Activated T-cell treated with anti-CD3 and anti-CD28 coated beads, Interleukin-2, amount 50 U/mL, for 48 hours (primary cell): ENCODE measurements at regions not wholly inside any gene's neighbourhood (a gene's known extent, or its start where the extent isn't known, plus 50 kb on each side); places are given as distances from the start of the nearest gene placed in this dataset.
"Not testable (repeated sequence)": the region's sequence is repeated elsewhere in the genome, so short reads cannot be mapped to it uniquely, and the experiment has no call there.

Experiments
- DNase-seq, 2 experiments: peaks; one replicate each; pipeline ENCODE4 v3.0.0-alpha.2; 2020

DNA sequence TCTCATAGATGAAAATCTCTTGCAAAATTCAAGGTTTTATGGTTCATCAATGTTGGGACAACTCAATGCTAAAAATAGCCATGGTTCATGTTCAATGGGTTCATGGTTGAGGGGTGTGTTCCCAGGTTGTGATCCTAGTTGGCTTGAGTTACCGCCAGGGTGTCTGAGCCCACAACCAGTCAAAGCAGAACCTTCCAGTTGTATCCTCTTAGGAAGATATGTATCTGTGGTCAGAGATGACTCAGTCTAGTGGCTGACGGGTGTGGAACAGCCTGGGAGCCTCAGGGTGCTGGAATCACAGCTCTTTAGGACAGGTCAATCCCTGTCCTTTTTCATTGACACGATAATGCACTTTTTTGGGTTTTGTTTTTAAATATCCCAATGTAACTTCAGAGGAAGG is 192.3 kb upstream of the NR3C2 start:
- DNase-seq = no peak

DNA sequence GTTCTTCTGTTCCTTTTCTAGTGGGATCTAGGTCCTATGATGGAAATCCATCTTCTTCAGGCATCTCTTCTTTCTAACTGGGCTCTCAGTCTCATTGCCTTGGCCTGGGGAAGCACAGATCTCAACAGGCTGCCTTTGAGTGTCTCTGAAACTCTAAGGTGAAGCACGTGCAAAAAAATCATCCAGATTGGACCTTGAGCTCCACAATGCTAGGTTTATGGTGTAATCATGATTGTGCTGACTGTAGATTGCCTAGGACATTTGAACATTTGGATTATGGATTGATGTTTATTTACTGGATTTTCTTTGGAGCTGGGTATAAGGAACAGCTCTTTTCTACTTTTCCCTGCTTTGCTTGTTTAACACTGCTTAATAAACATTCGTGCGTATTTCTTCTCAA is 191.5 kb upstream of the NR3C2 start:
- no peak for DNase-seq

DNA sequence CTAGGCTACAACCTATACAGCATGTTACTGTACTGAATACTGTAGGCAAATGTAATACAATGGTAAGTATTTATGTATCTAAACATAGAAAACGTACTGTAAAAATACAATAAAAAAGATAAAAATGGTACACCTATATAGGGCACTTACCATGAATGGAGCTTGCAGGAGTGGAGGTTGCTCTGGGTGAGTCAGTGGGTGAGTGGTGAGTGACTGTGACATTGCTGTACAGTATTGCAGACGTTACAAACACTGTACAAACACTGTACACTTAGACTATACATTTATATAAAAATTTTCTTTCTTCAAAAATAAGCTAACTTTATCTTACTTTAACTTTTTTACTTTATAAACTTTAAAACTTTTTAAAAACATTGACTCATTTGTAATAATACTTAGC is 190.3 kb upstream of the NR3C2 start:
- DNase-seq = no peak

DNA sequence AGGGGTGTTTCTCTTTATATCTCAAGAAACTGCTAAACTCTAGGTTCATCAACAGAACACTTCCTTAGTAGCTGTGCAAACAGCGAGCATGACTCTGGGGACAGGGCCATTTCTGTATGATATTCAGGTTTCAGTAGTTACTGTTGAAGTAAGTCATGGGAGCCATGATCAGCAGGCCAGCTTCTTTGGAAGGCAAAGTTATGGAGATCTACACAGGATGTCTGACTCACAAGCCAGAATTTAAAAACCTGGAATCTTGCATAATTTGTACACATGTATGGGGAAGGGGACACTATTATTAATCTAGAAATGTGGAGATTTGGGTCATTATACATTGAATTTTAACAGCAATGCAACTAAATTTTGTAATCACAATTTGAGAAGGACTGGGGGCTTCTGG is 187.8 kb upstream of the NR3C2 start:
- DNase-seq = no peak

DNA sequence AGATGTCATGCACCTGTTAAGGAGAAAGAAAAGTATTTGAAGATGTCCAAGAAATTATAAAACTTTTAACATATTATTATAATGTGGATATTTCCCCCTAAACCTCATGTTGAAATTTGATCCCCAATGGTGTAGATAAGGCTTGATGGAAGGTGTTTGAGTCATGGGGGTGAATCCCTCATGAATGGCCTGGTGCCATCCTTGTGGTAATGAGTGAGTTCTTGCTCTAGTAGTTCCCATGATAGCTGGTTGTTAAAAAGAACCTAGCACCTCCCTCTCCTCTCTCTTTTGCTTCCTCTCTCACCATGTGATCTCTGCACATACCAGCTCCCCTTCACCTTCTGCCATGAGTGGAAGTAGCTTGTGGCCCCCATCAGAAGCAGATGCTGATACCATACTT is 176.6 kb upstream of the NR3C2 start:
- DNase-seq = no peak

DNA sequence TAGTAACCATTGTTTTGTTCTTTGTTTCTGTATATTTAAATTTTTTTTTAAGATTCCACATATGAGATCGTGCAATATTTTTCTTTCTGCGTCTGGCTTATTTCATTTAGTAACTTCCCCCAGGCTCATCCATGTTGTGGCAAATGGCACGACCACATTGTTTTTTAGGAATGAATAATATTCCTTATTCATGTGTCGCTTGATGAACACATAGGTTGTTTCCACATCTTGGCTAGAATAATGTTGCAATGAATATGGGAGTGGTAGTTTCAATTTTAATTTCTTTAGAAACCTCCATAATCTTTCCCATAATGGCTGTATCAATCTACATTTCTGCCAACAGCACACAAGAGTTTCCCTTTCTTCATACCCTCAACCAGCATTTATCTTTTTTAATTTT is 166.8 kb upstream of the NR3C2 start:
- DNase-seq = no peak

DNA sequence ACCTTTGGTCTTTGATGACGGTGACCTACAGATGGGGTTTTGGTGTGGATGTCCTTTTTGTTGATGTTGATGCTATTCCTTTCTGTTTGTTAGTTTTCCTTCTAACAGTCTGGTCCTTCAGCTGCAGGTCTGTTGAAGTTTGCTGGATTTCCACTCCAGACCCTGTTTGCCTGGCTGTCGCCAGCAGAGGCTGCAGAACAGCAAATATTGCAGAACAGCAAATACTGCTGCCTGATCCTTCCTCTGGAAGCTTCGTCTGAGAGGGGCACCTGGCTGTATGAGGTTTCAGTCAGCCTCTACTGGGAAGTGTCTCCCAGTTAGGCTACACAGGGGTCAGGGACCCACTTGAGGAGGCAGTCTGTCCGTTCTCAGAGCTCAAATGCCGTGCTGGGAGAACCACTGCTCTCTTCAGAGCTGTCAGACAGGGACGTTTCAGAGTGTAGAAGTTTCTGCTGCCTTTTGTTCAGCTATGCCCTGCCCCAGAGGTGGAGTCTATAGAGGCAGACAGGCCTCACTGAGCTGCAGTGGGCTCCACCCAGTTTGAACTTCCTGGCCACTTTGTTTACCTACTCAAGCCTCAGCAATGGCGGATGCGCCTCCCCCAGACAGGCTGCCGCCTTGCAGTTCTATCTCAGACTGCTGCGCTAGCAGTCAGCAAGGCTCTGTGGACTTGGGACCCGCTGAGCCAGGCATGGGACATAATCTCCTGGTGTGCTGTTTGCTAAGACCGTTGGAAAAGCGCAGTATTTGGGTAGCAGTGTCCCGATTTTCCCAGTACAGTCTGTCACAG is 156.4 kb upstream of the NR3C2 start:
- DNase-seq = not testable (repeated sequence)

DNA sequence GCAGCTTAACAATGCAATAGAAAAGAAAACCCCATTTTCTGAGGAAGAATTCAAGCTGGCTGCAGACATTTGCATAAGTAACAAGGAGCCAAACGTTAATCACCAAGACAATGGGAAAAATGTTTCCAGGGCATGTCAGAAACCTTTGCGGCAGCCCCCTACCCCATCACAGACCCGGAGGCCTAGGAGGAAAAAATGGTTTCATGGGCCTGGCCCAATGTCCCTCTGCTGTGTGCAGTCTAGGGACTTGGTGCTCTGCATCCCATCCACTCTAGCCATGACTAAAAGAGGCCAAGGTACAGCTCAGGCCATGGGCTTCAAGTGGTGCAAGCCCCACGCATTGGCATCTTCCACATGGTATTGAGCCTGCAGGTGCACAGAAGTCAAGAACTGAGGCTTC is 147.0 kb upstream of the NR3C2 start:
- DNase-seq = no peak

DNA sequence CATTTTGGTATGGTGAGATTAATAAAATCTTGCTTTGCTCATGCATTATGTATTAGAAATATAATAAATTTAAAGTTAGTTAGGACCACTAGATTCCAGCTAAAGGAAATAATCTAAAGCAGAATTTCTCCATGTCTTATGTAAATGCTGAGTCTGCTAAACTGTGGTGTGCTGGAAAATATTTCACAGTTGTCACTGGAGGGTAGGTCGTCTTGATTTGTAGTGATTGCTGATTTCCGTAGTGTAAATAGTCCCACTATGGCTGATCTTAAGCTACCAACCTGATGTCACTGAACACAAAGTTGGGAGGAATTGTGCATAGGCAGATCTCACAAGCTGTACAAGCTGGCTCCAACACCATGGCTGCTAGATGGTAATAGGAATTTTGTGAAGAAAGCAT is 133.4 kb upstream of the NR3C2 start:
- no peak for DNase-seq

DNA sequence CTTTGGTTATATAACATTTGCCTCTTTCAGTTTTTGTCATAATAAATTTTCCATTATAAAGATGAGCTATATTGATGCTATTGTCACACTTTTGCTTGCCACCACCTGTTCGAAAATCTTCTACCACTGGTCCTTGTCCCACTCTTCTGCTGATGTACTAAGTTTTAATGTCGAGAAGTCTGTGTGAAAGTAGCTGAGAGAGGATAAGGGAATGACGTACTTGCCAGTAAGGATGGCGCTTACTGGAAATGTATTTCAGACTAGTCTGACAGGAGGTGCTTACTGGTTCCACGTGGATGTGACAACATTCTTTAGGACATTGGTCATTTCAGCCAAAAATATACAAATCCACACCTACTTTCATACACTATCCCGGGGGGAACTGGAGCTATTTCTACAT is 132.7 kb upstream of the NR3C2 start:
- DNase-seq = no peak

DNA sequence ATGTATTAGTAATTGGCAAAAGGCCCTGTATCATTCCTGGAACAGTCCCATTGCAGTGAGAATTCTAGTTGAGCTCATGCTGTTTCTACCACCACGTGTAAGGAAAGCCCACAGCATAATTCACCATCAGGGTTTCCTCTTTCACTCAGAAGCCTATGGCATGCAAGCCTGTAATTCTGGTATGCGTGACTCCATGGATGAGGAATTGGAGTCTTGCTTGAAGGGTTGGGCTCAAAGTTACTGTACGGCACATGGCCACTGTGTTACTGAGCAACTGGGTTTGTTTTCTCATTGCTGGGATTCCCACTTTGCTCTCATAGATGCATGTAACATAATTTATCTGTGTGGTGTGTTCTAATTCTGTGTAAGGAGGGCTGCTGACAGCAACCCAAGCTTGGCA is 132.3 kb upstream of the NR3C2 start:
- DNase-seq = no peak

DNA sequence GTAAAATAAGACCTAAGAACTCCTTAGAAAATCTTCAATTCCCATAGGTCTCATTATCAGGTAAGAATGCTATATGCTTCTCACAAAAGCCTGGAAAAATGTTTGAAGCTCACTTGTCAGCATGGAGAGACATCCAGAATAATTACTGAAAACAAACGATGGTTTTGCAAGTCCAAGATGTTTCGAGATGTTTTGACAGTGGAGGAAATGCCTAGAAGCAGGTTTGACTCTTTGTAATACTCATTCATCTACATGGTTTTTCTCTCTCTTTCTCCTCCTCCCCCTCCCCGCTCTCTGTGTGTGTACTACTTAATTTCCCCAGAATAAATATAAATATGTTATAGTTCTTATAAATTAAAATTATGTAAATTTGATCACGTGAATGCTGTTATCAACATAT is 131.9 kb upstream of the NR3C2 start:
- no peak for DNase-seq

DNA sequence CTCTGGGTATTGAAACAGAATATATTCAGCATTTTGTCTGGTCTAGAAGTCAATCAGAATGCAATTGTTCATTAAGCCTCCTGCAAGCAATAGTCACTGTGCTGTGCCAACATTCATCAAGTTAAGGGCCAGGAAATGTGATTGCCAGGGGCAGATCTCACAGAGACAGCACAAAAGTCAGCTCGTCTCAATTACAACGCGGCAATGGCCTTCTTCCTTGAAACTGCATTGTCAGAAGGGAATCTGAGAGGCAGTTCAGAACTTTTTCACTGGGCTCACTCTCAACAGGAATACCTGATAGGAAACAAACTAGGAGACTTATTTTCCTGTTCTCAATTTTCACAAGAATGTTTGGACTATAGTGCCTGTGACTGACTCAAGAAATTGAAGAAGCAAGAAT is 131.1 kb upstream of the NR3C2 start:
- DNase-seq = no peak

DNA sequence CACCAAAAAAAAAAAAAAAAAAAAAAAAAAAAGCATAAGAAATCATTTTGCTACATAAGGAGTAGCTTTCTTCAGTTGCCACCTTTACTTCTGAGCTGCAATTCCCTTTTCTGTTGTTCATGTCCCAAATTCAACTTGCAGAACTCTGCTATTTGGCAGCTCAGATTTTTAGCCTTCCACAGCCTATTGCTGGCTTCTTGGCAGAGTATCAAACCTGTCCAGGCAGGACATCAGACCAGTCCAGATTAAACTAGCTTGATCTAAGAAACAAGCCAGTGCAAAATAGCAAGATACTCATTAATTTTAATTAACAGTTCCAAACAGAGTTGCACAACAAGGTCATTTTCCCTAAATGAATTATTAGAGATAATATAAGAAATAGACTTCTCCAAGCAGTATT is 123.6 kb upstream of the NR3C2 start:
- no peak for DNase-seq

DNA sequence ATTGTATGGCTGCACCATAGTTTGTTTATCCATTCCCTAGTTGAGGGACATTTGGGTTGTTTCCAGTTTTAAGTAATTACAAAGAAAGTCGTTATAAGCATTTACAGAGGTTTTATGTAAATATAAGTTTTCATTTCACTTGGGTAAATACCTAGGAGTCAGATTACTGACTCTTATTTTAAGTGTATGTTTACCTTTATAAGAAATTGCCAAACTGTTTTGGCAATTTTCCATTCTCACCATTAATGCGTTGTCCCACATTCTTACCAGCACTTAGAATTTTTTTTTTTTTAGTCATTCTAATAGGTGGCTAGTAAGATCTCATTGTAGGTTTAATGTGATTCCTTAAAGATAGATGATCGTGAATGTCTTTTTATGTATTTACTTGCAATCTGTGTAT is 121.5 kb upstream of the NR3C2 start:
- DNase-seq = no peak

DNA sequence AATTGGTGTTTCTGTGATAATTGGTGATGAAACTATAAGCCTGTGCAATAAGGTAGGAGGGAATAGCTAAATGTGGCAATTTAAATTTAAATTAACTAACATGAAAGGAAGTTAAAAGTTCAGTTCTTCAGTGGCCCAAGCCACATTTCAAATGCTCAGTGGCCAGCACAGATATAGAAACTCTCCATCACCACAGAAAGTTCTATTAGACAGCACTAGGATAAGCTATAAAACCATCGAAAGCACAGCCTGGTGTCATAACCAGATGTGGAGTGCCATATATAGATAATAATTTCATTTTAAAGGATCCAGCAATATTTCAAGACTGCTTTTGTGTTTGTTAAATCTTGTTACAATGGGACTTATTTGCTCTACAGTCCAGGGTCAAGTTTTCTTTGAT is 119.3 kb upstream of the NR3C2 start:
- DNase-seq = no peak

DNA sequence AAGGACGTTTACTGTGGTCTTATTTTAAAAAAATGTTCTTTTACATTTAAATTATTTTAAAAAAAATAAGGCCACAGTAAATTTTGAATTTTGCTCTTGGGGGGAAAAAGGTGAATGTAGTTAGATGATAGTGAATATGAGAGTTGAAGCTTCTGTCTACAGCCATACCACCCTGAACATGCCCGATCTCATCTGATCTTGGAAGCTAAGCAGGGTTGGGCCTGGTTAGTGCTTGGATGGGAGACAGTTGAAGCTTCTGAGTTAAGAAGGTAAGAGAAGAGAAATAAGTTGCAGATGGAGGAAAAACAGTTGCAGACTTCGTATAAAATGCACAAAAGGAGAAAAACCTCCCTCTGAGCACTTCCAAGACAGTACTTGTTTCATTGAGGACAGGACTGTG is 115.6 kb upstream of the NR3C2 start:
- peak in 1 of 2 experiments; percentile 18 for DNase-seq

DNA sequence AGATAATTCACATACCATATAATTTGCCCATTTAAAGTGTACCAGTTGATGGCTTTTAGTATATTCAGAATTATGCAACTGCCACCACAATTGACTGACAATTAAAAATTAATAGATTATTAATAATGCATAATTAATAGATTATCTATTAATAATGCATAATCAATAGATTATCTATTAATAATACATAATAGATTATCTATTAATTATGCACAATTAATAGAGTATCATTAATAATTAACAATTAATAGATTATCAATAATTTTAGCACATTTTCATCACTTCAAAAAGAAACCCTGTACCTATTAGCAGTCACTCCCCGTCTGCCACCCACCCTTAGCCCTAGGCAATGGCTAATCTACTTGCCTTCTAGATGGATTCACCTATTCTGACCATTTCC is 108.6 kb upstream of the NR3C2 start:
- no peak for DNase-seq

DNA sequence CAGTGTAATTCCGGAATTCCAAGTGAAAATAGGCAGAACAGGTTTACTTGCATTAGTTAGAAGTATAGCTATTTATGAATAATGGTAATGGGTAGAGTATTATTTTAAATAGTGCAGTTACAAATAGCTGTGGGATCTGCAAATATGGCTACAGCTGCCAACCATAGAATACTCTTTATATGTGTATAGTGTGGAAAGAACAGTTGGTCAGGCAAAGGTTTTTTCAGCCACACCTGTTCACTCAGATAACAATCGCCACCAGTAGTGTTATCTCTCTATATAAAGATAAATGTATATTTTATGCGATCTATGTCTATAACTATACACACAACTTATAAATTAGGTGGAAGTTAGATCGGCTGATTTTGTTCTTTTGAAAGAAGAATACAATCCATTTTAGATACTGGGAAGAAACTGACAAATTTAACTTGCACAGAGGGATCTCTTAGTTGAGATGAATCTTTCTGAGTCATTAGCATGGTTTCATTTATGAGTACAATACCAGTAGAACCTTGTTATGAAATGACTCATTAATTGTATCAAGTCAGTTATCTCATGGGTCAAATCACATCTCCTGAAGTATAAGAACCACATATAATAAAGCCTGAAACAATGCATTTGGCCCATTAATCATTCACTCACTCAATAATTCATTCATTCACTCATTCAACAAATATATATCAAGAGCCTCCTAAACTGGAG is 100.9 kb upstream of the NR3C2 start:
- no peak for DNase-seq

DNA sequence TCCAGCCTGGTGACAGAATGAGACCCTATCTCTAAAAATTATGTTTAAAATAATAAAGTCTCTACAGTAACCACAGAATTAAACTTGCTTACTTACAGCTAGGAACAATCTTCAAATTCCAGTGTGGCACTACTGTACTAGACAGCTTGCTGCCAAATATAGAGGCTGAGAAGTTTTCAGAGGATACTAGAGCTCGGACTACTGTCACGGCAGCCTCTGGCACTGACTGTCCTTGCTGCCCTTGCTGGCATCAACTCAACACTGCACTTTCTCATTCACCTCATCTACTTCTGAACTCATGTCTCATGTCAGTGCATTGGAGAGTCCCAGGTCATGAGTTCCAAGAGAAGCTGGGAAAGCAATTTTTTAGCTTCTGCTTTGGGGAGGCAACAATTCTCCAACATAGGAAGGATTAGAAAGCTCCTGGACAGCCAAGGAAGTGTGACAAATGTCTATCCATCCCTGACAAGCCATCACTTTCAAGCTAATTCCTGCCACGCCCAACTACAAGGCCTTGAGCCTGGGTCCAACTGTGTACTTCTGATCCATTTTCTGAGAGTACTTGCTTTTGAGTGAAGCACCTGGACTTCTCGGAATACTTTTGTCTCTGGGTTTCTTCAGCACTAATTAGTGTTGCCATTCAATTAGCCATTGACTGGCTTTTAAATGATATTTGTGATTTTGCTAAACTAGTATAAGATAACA is 98.6 kb upstream of the NR3C2 start:
- no peak for DNase-seq

DNA sequence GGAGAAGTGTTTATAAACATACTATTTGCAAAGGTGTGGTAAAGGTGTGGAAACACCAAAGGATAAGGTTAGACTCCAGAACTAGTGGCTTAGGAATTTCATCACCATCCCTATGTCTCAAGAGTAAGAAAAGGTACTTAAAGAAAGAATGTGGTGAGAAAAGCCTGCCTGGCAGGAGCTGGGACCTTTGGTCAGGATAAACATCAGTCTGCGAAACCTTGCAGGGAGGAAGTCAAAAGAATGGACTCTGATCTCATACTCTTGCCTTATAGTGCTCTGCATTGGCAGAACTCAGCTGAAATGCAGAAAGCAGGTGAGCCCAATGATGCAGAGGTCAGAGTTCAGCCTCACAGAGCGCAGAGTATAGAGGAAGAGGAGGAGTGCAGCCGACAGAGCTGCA is 97.2 kb upstream of the NR3C2 start:
- no peak for DNase-seq

DNA sequence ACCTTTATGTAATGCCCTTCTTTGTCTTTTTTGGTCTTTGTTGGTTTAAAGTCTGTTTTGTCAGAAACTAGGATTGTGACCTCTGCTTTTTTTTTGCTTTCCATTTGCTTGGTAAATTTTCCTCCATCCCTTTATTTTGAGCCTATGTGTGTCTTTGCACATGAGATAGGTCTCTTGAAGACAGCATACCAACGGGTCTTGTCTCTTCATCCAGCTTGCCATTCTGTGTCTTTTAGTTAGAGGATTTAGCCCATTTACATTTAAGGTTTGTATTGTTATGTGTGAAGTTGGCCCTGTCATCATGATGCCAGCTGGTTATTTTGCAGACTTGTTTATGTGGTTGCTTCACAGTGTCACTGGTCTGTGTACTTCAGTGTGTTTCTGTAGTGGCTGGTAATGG is 91.6 kb upstream of the NR3C2 start:
- DNase-seq = not testable (repeated sequence)

DNA sequence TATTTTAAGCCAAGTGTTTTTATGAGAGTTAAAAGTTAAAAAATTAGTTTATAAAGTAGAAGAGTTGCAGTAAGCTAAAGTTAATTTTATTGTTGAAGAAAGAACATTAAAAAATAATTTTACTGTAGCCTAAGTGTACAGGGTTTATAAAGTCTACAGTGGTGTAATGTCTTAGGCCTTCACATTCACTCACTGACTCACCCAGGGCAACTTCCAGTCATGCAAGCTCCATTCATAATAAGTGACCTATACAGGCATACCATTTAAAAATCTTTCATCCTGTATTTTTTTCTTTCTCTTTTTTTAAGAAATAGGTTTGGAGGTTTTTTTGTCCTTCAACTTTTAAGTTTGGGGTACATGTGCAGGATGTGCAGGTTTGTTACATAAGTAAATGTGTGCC is 87.9 kb upstream of the NR3C2 start:
- DNase-seq = no peak

DNA sequence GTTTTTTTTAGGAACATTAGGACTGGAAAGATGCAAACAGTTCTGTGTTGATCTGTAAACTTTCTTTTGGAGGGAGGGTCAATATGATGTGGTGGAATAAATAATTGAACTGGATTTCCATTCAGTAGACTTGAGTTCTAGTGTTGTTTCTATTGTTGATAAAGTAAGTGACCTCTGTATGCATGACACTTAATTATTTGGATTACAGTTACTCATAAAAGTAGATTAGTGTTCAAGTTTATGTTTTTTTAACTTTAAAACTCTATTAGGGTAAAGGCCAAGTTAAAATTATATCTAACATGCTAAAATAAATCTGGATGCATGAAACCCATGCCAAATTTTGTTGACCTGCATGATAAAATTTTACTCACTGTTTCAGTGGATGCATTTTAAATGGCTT is 85.4 kb upstream of the NR3C2 start:
- no peak for DNase-seq
